ENCODE measurements at regions not wholly inside any gene's neighbourhood (a gene's known extent, or its start where the extent isn't known, plus 50 kb on each side); places are given as distances from the start of the nearest gene placed in this dataset.

GRCh38 chr3:86782286-86782685 is 208.7 kb downstream of the VGLL3 start:
- no peak overlapping the region for H2AFZ ChIP-seq (ENCODE audit: low read depth)
- H3K9ac ChIP-seq, result no peak overlapping the region
- H3K4me1 ChIP-seq (ENCODE audit: low read depth, poor library complexity, severe bottlenecking), result no peaks in the 10 kb centered on the region
- H3K36me3 ChIP-seq (ENCODE audit: insufficient read depth), result no peaks in the 10 kb centered on the region
- H4K20me1 ChIP-seq (ENCODE audit: insufficient read depth), result no peaks in the 10 kb centered on the region
- no peak overlapping the region for H3K4me3 ChIP-seq (IDR thresholded peaks at IDR 0.05; ENCODE audit: insufficient read depth, low read depth, low read length)
- no peak overlapping the region for H3K27ac ChIP-seq
- TF ChIP-seq CTCF (conservative IDR thresholded peaks at IDR 0.05; ENCODE audit: low read depth, low read length), result no peak
- H3K27me3 ChIP-seq (ENCODE audit: insufficient read depth, low read depth), result no peaks in the 10 kb centered on the region
- no peak overlapping the region for H3K4me2 ChIP-seq
- H3K79me2 ChIP-seq (ENCODE audit: insufficient read depth, low read depth), result no peaks in the 10 kb centered on the region

GRCh38 chr3:86774082-86774691 is 216.8 kb downstream of the VGLL3 start:
- Histone ChIP-seq H3K27ac (no peak overlapping the region), H2AFZ (ENCODE audit: low read depth) (no peak overlapping the region), H3K4me2 (no peak overlapping the region), H3K36me3 (ENCODE audit: insufficient read depth) (no peaks in the 10 kb centered on the region), H3K27me3 (ENCODE audit: insufficient read depth, low read depth) (no peaks in the 10 kb centered on the region), H3K4me3 (IDR thresholded peaks at IDR 0.05; ENCODE audit: insufficient read depth, low read depth, low read length) (no peak overlapping the region), H3K79me2 (ENCODE audit: insufficient read depth, low read depth) (no peaks in the 10 kb centered on the region), H3K9ac (no peak overlapping the region), H4K20me1 (ENCODE audit: insufficient read depth) (no peaks in the 10 kb centered on the region), H3K4me1 (ENCODE audit: low read depth, poor library complexity, severe bottlenecking) (no peaks in the 10 kb centered on the region)
- peak; percentile 42 for TF ChIP-seq CTCF (conservative IDR thresholded peaks at IDR 0.05; ENCODE audit: low read depth, low read length)

GRCh38 chr3:86772699-86773098 is 218.2 kb downstream of the VGLL3 start:
- Histone ChIP-seq H3K36me3 (ENCODE audit: insufficient read depth) (no peaks in the 10 kb centered on the region), H4K20me1 (ENCODE audit: insufficient read depth) (no peaks in the 10 kb centered on the region), H3K4me2 (no peak overlapping the region), H3K27me3 (ENCODE audit: insufficient read depth, low read depth) (no peaks in the 10 kb centered on the region), H2AFZ (ENCODE audit: low read depth) (no peak overlapping the region), H3K9ac (no peak overlapping the region), H3K27ac (no peak overlapping the region), H3K4me3 (IDR thresholded peaks at IDR 0.05; ENCODE audit: insufficient read depth, low read depth, low read length) (no peak overlapping the region), H3K4me1 (ENCODE audit: low read depth, poor library complexity, severe bottlenecking) (no peaks in the 10 kb centered on the region), H3K79me2 (ENCODE audit: insufficient read depth, low read depth) (no peaks in the 10 kb centered on the region)
- no peak for TF ChIP-seq CTCF (conservative IDR thresholded peaks at IDR 0.05; ENCODE audit: low read depth, low read length)

- Histone ChIP-seq H3K36me3 (ENCODE audit: insufficient read depth) (no peaks in the 10 kb centered on the region), H3K4me3 (IDR thresholded peaks at IDR 0.05; ENCODE audit: insufficient read depth, low read depth, low read length) (no peak overlapping the region), H3K27ac (no peak overlapping the region), H3K9ac (no peak overlapping the region), H3K4me2 (no peak overlapping the region), H2AFZ (ENCODE audit: low read depth) (no peak overlapping the region), H3K4me1 (ENCODE audit: low read depth, poor library complexity, severe bottlenecking) (no peaks in the 10 kb centered on the region), H3K27me3 (ENCODE audit: insufficient read depth, low read depth) (no peaks in the 10 kb centered on the region), H3K79me2 (ENCODE audit: insufficient read depth, low read depth) (no peaks in the 10 kb centered on the region), H4K20me1 (ENCODE audit: insufficient read depth) (no peaks in the 10 kb centered on the region)
- no peak for TF ChIP-seq CTCF (conservative IDR thresholded peaks at IDR 0.05; ENCODE audit: low read depth, low read length)
Observed at GRCh38 chr3:86771741-86772512, 219.0 kb downstream of the VGLL3 start.

All from KMS-11 (cell line).